EL (cell line): ENCODE measurements at regions not wholly inside any gene's neighbourhood (a gene's known extent, or its start where the extent isn't known, plus 50 kb on each side); places are given as distances from the start of the nearest gene placed in this dataset.
A peak's percentile ranks its signal among the peaks of the same experiment; 100 is the strongest.

Experiments used
- DNase-seq: peaks from one replicate; pipeline ENCODE4 v3.0.0-alpha.2; 2016

DNA sequence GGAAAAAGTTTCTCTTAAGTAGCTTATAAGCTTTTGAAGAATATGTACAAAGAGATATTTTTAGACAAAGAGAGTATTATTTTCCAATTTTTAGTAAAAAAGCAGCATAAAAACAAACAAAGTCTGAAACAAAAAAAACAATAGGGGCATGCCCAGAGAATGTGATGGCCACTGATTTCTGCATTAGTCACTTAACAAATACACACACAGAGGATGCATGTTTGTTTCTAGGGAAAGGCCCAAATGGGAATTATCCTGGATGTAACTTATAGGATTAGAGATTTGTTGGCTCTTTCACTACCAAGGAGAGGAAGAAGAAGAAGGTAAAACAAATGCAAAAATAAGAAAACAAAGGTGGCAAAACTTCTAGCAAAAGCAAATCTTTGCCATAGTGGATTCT, 95.9 kb upstream of the SCOC start:
- DNase-seq: no peak

DNA sequence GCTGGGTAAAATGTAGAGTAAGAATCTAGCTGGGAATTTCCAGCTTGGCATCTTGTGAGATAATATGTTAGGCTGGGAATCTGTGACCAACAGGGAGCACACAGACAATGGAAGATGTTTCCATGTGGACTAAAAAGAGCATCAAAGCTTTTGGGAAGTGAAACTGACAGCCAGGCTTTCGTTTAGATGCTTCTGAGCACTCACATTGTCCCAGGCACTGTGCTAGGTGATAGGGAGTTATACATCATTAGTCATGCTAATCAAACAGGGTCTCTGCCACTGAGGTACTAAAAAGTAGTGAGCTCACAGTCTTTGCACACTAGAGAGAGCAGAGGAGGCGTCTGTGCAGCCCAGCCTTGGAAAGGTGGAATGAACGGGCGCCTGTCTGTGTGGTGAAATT, 101.9 kb upstream of the SCOC start:
- DNase-seq: no peak

DNA sequence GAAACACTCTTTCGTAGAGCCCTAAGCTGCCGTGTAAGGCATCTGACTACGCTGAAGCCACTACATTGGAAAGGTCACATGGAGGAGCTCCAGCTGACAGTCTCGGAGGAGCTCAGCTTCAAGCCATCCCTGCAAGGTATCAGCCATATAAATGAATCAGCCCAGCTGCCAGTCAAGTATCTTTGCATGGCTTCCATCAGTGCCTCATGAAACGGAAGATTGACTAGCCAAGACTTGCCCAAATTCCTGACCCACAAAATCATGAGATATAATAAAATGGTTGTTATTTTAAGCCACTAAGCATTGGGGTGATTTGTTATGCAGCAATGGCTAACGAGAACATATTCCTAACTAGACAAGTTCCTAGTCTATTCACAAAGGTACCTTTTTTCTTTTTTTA, 104.1 kb upstream of the SCOC start:
- DNase-seq: no peak

DNA sequence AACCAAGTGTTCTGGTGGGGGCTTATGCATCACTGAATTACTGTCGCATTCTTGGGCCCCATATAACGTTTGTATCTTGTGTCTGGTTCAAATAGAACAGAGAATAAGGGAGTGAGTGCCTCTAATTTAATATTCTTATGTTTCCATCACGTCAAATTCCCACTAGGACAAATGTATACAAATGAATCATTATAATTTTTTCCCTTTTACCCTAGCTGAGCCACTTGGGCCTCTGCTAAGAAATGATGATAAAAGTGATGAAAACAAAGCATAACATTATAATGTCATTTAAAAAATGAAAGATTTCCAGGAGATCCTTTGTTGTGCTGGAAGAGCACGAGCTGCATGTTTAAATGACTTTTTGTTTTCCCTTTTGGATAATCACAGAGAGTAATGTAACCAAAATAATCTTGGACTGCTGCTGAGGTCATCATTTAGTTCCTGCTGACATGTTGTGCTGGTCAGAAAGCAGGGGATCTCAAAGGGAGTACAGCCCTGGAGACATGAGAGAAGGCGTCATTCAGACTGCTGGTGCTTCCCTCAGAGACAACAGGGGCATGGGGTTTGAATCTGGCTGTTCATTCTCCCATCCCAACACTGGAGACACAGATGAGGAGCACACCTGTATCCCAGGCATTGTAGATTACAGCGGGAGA, 105.1 kb upstream of the SCOC start:
- no peak for DNase-seq

- peak; percentile 67 for DNase-seq
Observed at GRCh38 chr4:140267576-140267975, 105.9 kb upstream of the SCOC start.

DNA sequence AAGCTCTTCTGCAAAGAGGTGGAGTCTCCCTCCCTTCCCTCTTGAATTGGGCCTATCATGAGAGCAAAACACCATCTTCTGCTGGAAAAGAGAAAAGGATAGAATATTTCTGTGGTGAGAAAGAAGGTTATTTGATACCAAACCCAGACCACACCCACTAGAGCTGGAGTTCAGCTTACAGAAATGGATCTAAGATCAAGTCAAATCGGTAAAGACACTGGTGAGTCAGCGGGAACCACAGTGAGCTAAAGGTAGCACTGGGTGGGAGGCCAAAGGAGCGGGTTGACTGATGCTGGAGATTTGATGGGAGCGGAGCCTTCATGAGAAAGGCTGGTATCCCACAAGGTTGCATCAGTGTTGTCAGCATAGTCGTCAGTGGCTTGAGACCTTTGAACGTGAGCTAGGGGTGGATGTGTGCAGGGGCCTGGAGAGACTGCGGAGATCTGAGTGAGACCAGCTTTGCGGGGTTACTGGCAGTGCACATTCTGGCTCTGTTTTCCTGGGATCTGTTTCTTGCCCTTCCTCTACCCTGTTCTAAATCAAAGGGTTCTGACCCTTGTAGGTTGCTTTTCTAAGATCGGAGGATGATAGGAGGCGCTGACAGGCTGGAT, 106.4 kb upstream of the SCOC start:
- DNase-seq: peak; percentile 70

DNA sequence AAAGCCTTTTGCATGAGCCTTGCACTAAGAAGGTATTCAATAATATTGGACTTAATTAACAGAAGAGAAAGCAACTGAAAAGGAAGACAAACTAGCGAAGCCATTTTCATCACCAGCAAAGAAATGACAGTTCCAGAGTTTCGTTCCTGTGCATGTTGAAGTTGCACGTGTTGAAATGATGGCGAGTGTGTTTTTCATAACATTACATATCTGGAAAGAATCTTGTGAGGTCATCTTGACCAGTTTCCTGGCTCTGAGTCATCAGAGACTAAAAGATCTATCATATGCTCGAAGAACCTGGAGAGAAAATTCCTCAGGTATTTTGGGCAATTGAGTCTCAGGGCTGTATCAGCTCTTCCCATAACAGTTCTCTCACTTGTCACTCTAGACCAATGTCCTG, 106.2 kb upstream of the MAML3 start:
- peak; percentile 88 for DNase-seq

DNA sequence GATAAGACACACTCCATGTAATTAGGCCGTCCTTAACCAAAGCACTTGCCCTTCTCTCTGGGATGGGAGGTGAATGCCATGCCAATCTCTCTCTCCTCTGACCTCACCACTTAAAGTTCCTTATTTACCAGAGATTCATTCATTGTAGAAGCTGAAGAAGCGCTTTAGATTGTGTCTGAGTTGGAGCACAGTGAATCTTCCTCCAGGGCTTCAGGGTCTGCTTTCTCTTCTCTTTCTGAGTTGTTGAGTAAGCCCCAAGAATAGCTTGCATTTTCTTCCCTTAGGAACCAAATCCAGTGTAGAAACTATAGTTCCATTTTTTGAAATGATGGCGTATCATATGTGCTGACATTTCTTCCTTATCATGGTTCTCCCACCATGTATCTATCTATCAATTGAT, 104.5 kb upstream of the MAML3 start:
- DNase-seq: no peak

GRCh38 chr4:140257461-140258305, 103.7 kb upstream of the MAML3 start:
- DNase-seq: peak; percentile 53

DNA sequence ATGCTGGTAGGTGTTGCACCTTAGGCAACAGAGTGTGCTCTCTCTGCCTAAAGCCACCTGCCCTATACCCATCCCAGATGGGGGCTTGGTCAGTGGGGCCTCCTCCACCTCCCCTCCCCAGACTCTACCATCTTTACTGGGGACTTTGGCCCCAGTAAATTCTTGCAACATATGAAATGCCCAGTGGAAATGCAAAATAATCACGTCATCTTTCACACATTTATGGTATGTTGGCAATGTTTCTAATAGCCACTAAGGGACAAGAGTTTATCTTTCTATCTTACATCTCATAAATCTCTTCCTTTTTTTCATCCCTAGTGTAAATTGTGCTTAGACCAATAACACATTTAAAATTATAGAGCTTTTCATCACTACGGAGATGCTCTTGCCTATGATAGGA, 103.0 kb upstream of the MAML3 start:
- DNase-seq: peak; percentile 85

DNA sequence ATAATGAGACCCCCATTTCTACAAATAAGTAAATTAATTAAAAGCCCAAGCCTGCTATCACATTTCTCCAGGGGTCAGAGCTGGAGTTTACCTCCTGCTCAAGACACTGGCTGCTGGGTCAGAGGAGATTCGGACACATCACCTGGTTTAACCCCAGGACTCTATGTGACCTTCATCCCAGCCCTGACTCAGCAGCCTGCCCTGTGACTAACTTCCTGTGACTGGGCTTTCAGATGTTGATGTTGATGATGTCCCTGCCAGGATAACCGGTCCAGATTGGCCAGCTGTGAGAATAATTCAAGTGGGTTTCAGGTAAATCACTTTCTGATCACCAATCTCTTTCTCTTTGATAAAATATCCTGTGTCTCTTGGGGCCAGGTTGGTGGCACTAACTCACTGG, 102.4 kb upstream of the MAML3 start:
- peak; percentile 79 for DNase-seq

DNA sequence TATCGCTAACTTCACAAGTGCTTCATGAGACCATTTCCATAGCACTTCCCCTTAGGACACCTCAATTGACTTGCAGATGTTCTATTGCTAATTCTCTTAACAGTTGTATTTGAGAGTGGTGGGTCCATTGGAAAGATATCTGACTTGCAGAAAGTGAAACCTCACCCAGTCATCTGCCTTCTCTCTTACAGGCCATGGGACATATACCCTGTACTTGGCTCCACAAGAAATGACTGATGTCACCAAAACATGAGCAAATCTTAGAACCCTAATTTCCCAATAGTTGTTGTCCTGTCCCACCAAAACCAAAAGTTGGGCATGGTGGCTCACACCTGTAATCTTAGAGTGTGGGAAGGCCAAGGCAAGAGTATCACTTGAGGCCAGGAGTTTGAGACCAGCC, 101.9 kb upstream of the MAML3 start:
- DNase-seq: no peak

GRCh38 chr4:140255467-140255866, 101.5 kb upstream of the MAML3 start:
- peak; percentile 55 for DNase-seq

- no peak for DNase-seq
Observed at GRCh38 chr4:140254651-140255299, 100.8 kb upstream of the MAML3 start.

DNA sequence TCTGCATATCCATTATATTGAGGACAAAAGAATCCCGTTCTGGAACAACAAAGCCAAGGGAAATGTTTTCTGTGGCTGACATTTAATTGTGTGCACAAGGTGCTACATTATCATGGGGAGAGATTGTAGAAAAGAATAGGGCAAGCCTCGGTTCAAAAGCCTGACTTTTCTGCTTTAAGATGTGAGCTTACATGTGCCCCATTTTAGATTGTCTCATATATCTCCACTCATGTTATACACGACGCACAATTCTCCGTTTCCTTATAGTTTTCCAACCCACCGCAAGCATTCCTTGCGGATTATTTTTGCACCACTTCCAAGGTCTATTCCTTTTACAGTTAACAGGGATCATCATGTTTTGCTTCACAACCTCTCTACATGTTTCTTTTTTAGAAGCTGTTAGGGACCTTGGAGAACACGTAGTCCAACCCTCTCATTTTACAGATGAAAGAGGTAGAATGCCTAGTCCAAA, 99.6 kb upstream of the MAML3 start:
- DNase-seq: no peak

DNA sequence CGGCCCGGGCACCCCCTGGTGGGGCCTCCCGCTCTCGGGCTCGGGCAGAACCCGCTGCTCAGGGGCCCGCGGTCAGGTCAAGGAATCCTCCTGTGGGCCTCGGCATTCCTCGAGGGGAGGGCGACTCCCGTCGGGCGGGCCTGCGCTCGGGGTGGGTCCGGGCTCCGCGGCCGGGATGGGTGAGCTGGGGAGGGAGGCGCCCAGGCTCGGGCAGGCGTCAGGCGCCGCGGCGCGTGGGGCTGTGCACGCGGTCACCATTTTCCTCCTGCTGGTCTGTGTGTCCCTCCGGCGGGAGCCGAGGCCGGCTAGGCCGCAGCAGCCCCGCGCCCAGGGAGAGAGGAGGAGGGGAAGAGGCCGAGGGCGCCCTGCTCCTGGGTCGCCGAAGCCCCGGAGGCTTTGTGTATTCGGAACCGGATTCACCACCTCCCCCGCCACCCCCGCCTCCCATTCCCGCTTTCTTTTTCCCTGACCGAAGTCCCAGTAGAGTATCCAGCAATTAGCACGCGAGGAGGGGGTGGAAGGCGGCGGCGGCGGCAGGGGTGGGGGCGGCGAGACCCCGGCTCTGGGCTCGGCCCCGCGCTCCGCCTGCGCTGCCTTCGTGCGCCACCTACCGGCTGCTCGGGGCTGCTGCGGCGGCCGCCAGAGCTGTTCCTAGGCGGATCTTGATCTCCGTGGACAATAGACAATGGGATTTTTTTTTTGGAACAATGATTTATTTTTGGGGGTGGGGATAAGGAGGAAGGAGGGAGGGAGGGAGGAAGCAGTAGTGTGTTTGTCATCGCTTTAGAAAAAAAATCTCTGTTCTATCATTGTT, 99.0 kb upstream of the MAML3 start:
- DNase-seq: peak; percentile 60

- DNase-seq: no peak
Observed at GRCh38 chr4:140252141-140252741, 98.3 kb upstream of the MAML3 start.

DNA sequence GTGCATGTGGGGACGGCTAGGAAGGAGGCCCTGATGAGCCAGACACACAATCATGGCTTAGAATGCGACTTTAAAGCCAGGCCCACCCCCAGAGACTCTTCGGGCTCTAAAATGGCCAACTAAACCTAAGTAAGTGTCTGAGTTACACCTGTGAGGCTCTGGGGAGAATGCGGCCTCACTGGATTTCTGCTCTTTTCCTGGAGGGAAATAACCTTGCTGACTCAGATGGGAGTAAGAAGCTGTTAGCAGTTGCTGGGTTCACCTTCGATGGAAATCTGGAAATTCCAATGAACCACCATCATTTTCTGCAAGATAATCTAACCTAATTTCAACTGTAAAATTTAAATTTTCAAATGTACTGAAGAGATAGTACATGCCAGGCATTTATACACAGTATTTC, 97.6 kb upstream of the MAML3 start:
- DNase-seq: no peak

DNA sequence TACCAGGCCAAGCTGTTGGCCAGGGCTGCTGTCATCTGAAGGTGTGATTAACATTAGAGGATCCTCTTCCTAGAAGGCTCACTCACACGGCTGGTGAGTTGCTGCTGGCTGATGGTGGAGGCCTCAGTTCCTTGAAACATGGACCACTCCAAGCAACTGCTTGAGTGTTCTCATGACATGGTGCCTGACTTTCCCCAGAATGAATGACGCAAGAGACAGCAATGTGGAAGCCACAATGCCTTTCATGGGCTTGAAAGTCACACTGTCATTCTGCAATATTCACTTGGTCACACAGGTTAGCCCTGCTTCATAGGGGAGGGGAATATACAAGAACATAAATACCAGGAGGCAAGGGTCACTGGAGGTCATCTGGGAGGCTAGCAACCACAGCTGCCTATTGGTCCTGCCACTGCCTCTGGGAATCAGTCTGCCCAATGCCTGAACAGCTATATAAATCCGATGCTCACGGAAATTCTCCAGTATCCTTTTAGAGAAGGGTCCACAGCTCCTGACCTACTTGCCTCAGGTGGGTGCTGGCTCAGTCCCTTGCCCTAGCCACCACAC, 97.1 kb upstream of the MAML3 start:
- DNase-seq: no peak

DNA sequence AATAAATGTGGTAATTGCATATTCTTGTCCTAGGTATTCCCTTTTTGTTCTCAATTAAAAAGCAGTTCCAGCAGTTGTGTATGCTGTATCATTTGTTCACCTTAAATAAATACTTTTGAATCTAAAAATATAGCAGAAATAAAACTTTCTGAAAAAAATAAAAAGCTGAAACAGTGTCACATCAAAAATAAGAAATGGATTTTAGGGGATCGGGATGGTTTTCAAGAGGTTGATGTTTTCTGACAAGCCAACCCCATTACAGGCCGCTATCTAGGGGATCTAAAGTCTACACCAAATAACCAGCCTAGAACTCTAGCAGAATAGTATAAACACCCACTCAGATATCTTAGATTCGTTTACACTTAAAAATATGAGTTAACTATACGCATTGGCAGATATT, 95.4 kb upstream of the MAML3 start:
- no peak for DNase-seq

- DNase-seq: no peak
Observed at GRCh38 chr4:140247237-140247636, 93.3 kb upstream of the MAML3 start.

GRCh38 chr4:140246216-140246615, 92.2 kb upstream of the MAML3 start:
- DNase-seq: no peak
